ENCODE measurements at regions not wholly inside any gene's neighbourhood (a gene's known extent, or its start where the extent isn't known, plus 50 kb on each side); places are given as distances from the start of the nearest gene placed in this dataset.

GRCh38 chr2:226649871-226650660, 149.6 kb downstream of the IRS1 start:
- Histone ChIP-seq H4K20me1 (ENCODE audit: insufficient read depth, low read length) (no peaks in the 10 kb centered on the region), H3K9me3 (ENCODE audit: insufficient read depth, low read length, severe bottlenecking) (peaks cover 6% of the 10 kb centered on the region), H3K4me3 (ENCODE audit: low read depth in 1 of 2, low read length in 2 of 2) (no peak overlapping the region; a peak in 1 of 4 replicates), H3K4me2 (ENCODE audit: insufficient read depth, low read length) (no peak overlapping the region; the same call in 1 of the 2 replicates), H3K9ac (ENCODE audit: low read depth, low read length) (peak overlapping the region; percentile 24; the same call in 1 of the 2 replicates), H3K79me2 (ENCODE audit: insufficient read depth, low read length) (no peaks in the 10 kb centered on the region), H3K27ac (ENCODE audit: low read length) (peak overlapping the region; percentile 55), H3K4me1 (ENCODE audit: insufficient read depth, low read length) (peaks cover 45% of the 10 kb centered on the region), H3K27me3 (ENCODE audit: insufficient read depth, low read length, poor library complexity) (no peaks in the 10 kb centered on the region), H2AFZ (ENCODE audit: low read depth, low read length) (peak overlapping the region; percentile 53), H3K36me3 (ENCODE audit: insufficient read depth, low read length) (no peaks in the 10 kb centered on the region)
- DNase-seq: peak; percentile 74
- ATAC-seq (ENCODE audit: insufficient read depth, low read depth): peak; percentile 93
- no peak for TF ChIP-seq CTCF (IDR thresholded peaks at IDR 0.05; ENCODE audit: borderline replicate concordance, extremely low read depth, low read length, poor library complexity, severe bottlenecking)
- TF ChIP-seq EZH2 (IDR thresholded peaks at IDR 0.05; ENCODE audit: borderline replicate concordance, low read depth, low read length, severe bottlenecking): no peak

GRCh38 chr2:226649201-226649600, 150.4 kb downstream of the IRS1 start:
- Histone ChIP-seq H3K9ac (ENCODE audit: low read depth, low read length) (peak overlapping the region; percentile 24; the same call in 1 of the 2 replicates), H3K79me2 (ENCODE audit: insufficient read depth, low read length) (no peaks in the 10 kb centered on the region), H3K36me3 (ENCODE audit: insufficient read depth, low read length) (no peaks in the 10 kb centered on the region), H3K4me1 (ENCODE audit: insufficient read depth, low read length) (peaks cover 44% of the 10 kb centered on the region), H3K4me3 (ENCODE audit: low read depth in 1 of 2, low read length in 2 of 2) (no peak overlapping the region), H3K4me2 (ENCODE audit: insufficient read depth, low read length) (no peak overlapping the region), H3K27me3 (ENCODE audit: insufficient read depth, low read length, poor library complexity) (no peaks in the 10 kb centered on the region), H3K27ac (ENCODE audit: low read length) (peak overlapping the region; percentile 55), H2AFZ (ENCODE audit: low read depth, low read length) (peak overlapping the region; percentile 53), H3K9me3 (ENCODE audit: insufficient read depth, low read length, severe bottlenecking) (peaks cover 6% of the 10 kb centered on the region), H4K20me1 (ENCODE audit: insufficient read depth, low read length) (no peaks in the 10 kb centered on the region)
- ATAC-seq (ENCODE audit: insufficient read depth, low read depth): no peak
- TF ChIP-seq EZH2 (IDR thresholded peaks at IDR 0.05; ENCODE audit: borderline replicate concordance, low read depth, low read length, severe bottlenecking): no peak
- TF ChIP-seq CTCF (IDR thresholded peaks at IDR 0.05; ENCODE audit: borderline replicate concordance, extremely low read depth, low read length, poor library complexity, severe bottlenecking): no peak
- DNase-seq: no peak

GRCh38 chr2:226647621-226648518, 151.8 kb downstream of the IRS1 start:
- Histone ChIP-seq H4K20me1 (ENCODE audit: insufficient read depth, low read length) (no peaks in the 10 kb centered on the region), H2AFZ (ENCODE audit: low read depth, low read length) (no peak overlapping the region), H3K27ac (ENCODE audit: low read length) (no peak overlapping the region), H3K36me3 (ENCODE audit: insufficient read depth, low read length) (no peaks in the 10 kb centered on the region), H3K79me2 (ENCODE audit: insufficient read depth, low read length) (no peaks in the 10 kb centered on the region), H3K4me1 (ENCODE audit: insufficient read depth, low read length) (peaks cover 39% of the 10 kb centered on the region), H3K9me3 (ENCODE audit: insufficient read depth, low read length, severe bottlenecking) (peaks cover 6% of the 10 kb centered on the region), H3K9ac (ENCODE audit: low read depth, low read length) (no peak overlapping the region), H3K4me2 (ENCODE audit: insufficient read depth, low read length) (no peak overlapping the region), H3K27me3 (ENCODE audit: insufficient read depth, low read length, poor library complexity) (no peaks in the 10 kb centered on the region), H3K4me3 (ENCODE audit: low read depth in 1 of 2, low read length in 2 of 2) (no peak overlapping the region)
- DNase-seq (no peak), ATAC-seq (ENCODE audit: insufficient read depth, low read depth) (no peak)
- TF ChIP-seq EZH2 (IDR thresholded peaks at IDR 0.05; ENCODE audit: borderline replicate concordance, low read depth, low read length, severe bottlenecking) (no peak), CTCF (IDR thresholded peaks at IDR 0.05; ENCODE audit: borderline replicate concordance, extremely low read depth, low read length, poor library complexity, severe bottlenecking) (no peak)
